Body of pancreas (tissue), 4 donors: ENCODE measurements at regions not wholly inside any gene's neighbourhood (a gene's known extent, or its start where the extent isn't known, plus 50 kb on each side); places are given as distances from the start of the nearest gene placed in this dataset.

Experiments
- POLR2A ChIP-seq, 3 donors: fragments of 450-650 bp; IDR thresholded peaks; one replicate each; pipeline ENCODE4 v1.6.1; 2016; ENCODE audit warnings: antibody characterized with exemption in 3 of 3, mild to moderate bottlenecking in 2 of 3
- TF ChIP-seq, protein P1 (sequence below), 7 experiments: fragments of 450-650 bp in 4 of 7; fragments of 200-600 bp in 3 of 7; sonication (generic) in 3 of 7; IDR thresholded peaks; one replicate each; pipeline ENCODE4 v1.5.1; 2016 to 2019; ENCODE audit warnings: antibody characterized with exemption in 7 of 7

DNA sequence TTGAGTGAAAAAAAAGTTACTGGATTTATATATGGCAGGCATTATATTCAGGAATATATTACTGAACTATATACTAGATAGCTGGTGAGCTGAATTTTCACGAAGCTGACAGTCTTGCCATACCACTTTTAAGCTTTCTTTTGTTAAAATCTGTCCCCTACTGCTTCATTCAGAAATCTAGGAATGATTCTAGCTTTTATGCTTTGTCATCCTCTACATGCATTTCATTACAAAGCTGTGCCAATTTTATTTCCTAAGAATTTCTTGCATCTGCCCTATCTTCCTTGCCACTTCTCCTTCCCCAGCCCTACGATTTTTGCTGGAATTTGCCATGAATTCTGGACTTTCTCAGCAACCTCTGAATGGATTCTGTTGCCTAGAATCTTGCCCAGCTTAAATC is 158.5 kb upstream of the ADGRB3 start:
- TF ChIP-seq, protein P1, sequence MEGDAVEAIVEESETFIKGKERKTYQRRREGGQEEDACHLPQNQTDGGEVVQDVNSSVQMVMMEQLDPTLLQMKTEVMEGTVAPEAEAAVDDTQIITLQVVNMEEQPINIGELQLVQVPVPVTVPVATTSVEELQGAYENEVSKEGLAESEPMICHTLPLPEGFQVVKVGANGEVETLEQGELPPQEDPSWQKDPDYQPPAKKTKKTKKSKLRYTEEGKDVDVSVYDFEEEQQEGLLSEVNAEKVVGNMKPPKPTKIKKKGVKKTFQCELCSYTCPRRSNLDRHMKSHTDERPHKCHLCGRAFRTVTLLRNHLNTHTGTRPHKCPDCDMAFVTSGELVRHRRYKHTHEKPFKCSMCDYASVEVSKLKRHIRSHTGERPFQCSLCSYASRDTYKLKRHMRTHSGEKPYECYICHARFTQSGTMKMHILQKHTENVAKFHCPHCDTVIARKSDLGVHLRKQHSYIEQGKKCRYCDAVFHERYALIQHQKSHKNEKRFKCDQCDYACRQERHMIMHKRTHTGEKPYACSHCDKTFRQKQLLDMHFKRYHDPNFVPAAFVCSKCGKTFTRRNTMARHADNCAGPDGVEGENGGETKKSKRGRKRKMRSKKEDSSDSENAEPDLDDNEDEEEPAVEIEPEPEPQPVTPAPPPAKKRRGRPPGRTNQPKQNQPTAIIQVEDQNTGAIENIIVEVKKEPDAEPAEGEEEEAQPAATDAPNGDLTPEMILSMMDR (IDR thresholded peaks at IDR 0.05) = no peak
- TF ChIP-seq POLR2A (IDR thresholded peaks at IDR 0.05) = no peak
